ENCODE measurements at regions not wholly inside any gene's neighbourhood (a gene's known extent, or its start where the extent isn't known, plus 50 kb on each side); places are given as distances from the start of the nearest gene placed in this dataset.

GRCh38 chr12:131550121-131550520 lies 160.8 kb upstream of the SFSWAP start:
- Histone ChIP-seq H2AFZ (ENCODE audit: low read depth, low read length) (no peak overlapping the region), H4K20me1 (ENCODE audit: insufficient read depth) (no peaks in the 10 kb centered on the region), H3K79me2 (replicated peaks; ENCODE audit: insufficient read depth, low read length) (no peaks in the 10 kb centered on the region), H3K27me3 (ENCODE audit: insufficient read depth, low read depth, low read length) (no peaks in the 10 kb centered on the region), H3K4me2 (ENCODE audit: low read length) (no peak overlapping the region), H3F3A (ENCODE audit: insufficient read depth, low read length, poor library complexity, severe bottlenecking) (no peaks in the 10 kb centered on the region), H3K27ac (ENCODE audit: low read length) (no peak overlapping the region), H3K4me3 (ENCODE audit: low read length) (no peak overlapping the region), H3K9me2 (ENCODE audit: insufficient read depth, low read length) (no peaks in the 10 kb centered on the region), H3K9ac (ENCODE audit: low read length) (no peak overlapping the region), H3K9me3 (ENCODE audit: low read length) (no peaks in the 10 kb centered on the region), H3K36me3 (ENCODE audit: insufficient read depth, low read length) (no peaks in the 10 kb centered on the region)
- TF ChIP-seq POLR2AphosphoS5 (IDR thresholded peaks at IDR 0.05) (no peak), SMC3 (conservative IDR thresholded peaks at IDR 0.05; ENCODE audit: poor library complexity) (no peak), MXI1 (conservative IDR thresholded peaks at IDR 0.05; ENCODE audit: poor library complexity, severe bottlenecking) (no peak), EZH2 (IDR thresholded peaks at IDR 0.05; ENCODE audit: borderline replicate concordance, insufficient read depth, low read length, poor library complexity, severe bottlenecking) (no peak), EP300 (conservative IDR thresholded peaks at IDR 0.05; ENCODE audit: poor library complexity, severe bottlenecking) (no peak), REST (IDR thresholded peaks at IDR 0.05; ENCODE audit: borderline replicate concordance) (no peak), TAF1 (IDR thresholded peaks at IDR 0.05; ENCODE audit: low read depth) (no peak), RAD21 (conservative IDR thresholded peaks at IDR 0.05) (no peak), CTCF (IDR thresholded peaks at IDR 0.05; ENCODE audit: poor library complexity, severe bottlenecking) (no peak)

GRCh38 chr12:131551675-131552491 lies 159.0 kb upstream of the SFSWAP start:
- H3K4me2 ChIP-seq (ENCODE audit: low read length): no peak overlapping the region
- H3F3A ChIP-seq (ENCODE audit: insufficient read depth, low read length, poor library complexity, severe bottlenecking): no peaks in the 10 kb centered on the region
- H3K36me3 ChIP-seq (ENCODE audit: insufficient read depth, low read length): no peaks in the 10 kb centered on the region
- no peaks in the 10 kb centered on the region for H3K27me3 ChIP-seq (ENCODE audit: insufficient read depth, low read depth, low read length)
- no peak overlapping the region for H3K9ac ChIP-seq (ENCODE audit: low read length)
- no peaks in the 10 kb centered on the region for H3K9me2 ChIP-seq (ENCODE audit: insufficient read depth, low read length)
- H3K9me3 ChIP-seq (ENCODE audit: low read length): no peaks in the 10 kb centered on the region
- no peak overlapping the region for H3K27ac ChIP-seq (ENCODE audit: low read length)
- no peaks in the 10 kb centered on the region for H3K79me2 ChIP-seq (replicated peaks; ENCODE audit: insufficient read depth, low read length)
- no peak for TF ChIP-seq RAD21 (conservative IDR thresholded peaks at IDR 0.05)
- TF ChIP-seq TAF1 (IDR thresholded peaks at IDR 0.05; ENCODE audit: low read depth): no peak
- no peak for TF ChIP-seq POLR2AphosphoS5 (IDR thresholded peaks at IDR 0.05)
- no peak for TF ChIP-seq CTCF (IDR thresholded peaks at IDR 0.05; ENCODE audit: poor library complexity, severe bottlenecking)
- H2AFZ ChIP-seq (ENCODE audit: low read depth, low read length): no peak overlapping the region
- H4K20me1 ChIP-seq (ENCODE audit: insufficient read depth): no peaks in the 10 kb centered on the region
- no peak overlapping the region for H3K4me3 ChIP-seq (ENCODE audit: low read length)

All from neural cell (in vitro differentiated cells).